ENCODE measurements at regions not wholly inside any gene's neighbourhood (a gene's known extent, or its start where the extent isn't known, plus 50 kb on each side); places are given as distances from the start of the nearest gene placed in this dataset.

- TF ChIP-seq POLR2AphosphoS5 (IDR thresholded peaks at IDR 0.05) (no peak), SMC3 (conservative IDR thresholded peaks at IDR 0.05; ENCODE audit: poor library complexity) (no peak), RAD21 (conservative IDR thresholded peaks at IDR 0.05) (no peak), EZH2 (IDR thresholded peaks at IDR 0.05; ENCODE audit: borderline replicate concordance, insufficient read depth, low read length, poor library complexity, severe bottlenecking) (no peak), REST (IDR thresholded peaks at IDR 0.05; ENCODE audit: borderline replicate concordance) (no peak), TAF1 (IDR thresholded peaks at IDR 0.05; ENCODE audit: low read depth) (no peak), MXI1 (conservative IDR thresholded peaks at IDR 0.05; ENCODE audit: poor library complexity, severe bottlenecking) (no peak)
- TF ChIP-seq, protein P1, sequence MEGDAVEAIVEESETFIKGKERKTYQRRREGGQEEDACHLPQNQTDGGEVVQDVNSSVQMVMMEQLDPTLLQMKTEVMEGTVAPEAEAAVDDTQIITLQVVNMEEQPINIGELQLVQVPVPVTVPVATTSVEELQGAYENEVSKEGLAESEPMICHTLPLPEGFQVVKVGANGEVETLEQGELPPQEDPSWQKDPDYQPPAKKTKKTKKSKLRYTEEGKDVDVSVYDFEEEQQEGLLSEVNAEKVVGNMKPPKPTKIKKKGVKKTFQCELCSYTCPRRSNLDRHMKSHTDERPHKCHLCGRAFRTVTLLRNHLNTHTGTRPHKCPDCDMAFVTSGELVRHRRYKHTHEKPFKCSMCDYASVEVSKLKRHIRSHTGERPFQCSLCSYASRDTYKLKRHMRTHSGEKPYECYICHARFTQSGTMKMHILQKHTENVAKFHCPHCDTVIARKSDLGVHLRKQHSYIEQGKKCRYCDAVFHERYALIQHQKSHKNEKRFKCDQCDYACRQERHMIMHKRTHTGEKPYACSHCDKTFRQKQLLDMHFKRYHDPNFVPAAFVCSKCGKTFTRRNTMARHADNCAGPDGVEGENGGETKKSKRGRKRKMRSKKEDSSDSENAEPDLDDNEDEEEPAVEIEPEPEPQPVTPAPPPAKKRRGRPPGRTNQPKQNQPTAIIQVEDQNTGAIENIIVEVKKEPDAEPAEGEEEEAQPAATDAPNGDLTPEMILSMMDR (IDR thresholded peaks at IDR 0.05; ENCODE audit: poor library complexity, severe bottlenecking): no peak
Measured at GRCh38 chr3:110815008-110815583, 256.5 kb upstream of the NECTIN3 start.
